AG04450 (cell line): ENCODE measurements at regions not wholly inside any gene's neighbourhood (a gene's known extent, or its start where the extent isn't known, plus 50 kb on each side); places are given as distances from the start of the nearest gene placed in this dataset.

Experiments used
- CTCF ChIA-PET: fragments of 300-600, 350-600 bp; formaldehyde crosslinking; extraction: SDS; loops from one replicate; lab custom pipeline; 2022; ENCODE audit warnings: antibody characterized with exemption, inconsistent platforms; lab: Charles Lee
- POLR2A ChIA-PET: fragments of 350-600 bp; formaldehyde crosslinking; extraction: SDS; loops from one replicate; lab custom pipeline; 2021; ENCODE audit warnings: antibody characterized with exemption, inconsistent platforms; lab: Yijun Ruan, JAX
- DNase-seq: peaks from one replicate; pipeline ENCODE4 v3.0.0-alpha.2; 2011; ENCODE audit warnings: low read depth, low spot score
- H3K27ac ChIP-seq: one replicate; pipeline ENCODE4 v1.5.1; 2012; ENCODE audit warnings: low read depth, low read length, control low read depth
- H3K27me3 ChIP-seq: one replicate; pipeline ENCODE4 v1.6.0; 2012; ENCODE audit warnings: low read length; ENCODE audit not compliant: control insufficient read depth, insufficient read depth
- H3K4me3 ChIP-seq: 2 replicates; pipeline ENCODE4 v1.5.1; 2011; ENCODE audit warnings: mild to moderate bottlenecking, low read depth, low read length, control low read depth
- H3K9me3 ChIP-seq: 2 replicates; pipeline ENCODE4 v1.5.1; 2012; ENCODE audit warnings: low read length; ENCODE audit not compliant: control insufficient read depth, insufficient read depth
- CTCF ChIP-seq: IDR thresholded peaks from 2 replicates; pipeline ENCODE4 v1.5.1; 2011; ENCODE audit warnings: low read depth, low read length, control low read depth, inconsistent platforms

GRCh38 chr3:95197661-95198060, 1134.8 kb downstream of the NSUN3 start:
- POLR2A ChIA-PET, result no interaction called here

GRCh38 chr3:95200384-95200783, 1137.5 kb downstream of the NSUN3 start:
- no peak for TF ChIP-seq CTCF
- H3K27me3 ChIP-seq, result no peaks in the 10 kb centered on the region

More at GRCh38 chr3:95197661-95198060, 1134.8 kb downstream of the NSUN3 start:
- Histone ChIP-seq H3K27ac (no peak overlapping the region), H3K4me3 (no peak overlapping the region), H3K27me3 (no peaks in the 10 kb centered on the region), H3K9me3 (no peaks in the 10 kb centered on the region)
- TF ChIP-seq CTCF, result no peak
- CTCF ChIA-PET, result no interaction called here
- no peak for DNase-seq

GRCh38 chr3:95210878-95211277, 1148.0 kb downstream of the NSUN3 start:
- H3K27me3 ChIP-seq, result no peaks in the 10 kb centered on the region
- H3K4me3 ChIP-seq, result no peak overlapping the region
- CTCF ChIA-PET, result no interaction called here
- no peak for DNase-seq
- no peak for TF ChIP-seq CTCF
- H3K9me3 ChIP-seq, result no peaks in the 10 kb centered on the region
- no peak overlapping the region for H3K27ac ChIP-seq
- POLR2A ChIA-PET, result no interaction called here

More at GRCh38 chr3:95200384-95200783, 1137.5 kb downstream of the NSUN3 start:
- Histone ChIP-seq H3K4me3 (no peak overlapping the region), H3K9me3 (peaks cover 13% of the 10 kb centered on the region), H3K27ac (no peak overlapping the region)
- POLR2A ChIA-PET, result no interaction called here
- CTCF ChIA-PET, result no interaction called here
- no peak for DNase-seq

- Histone ChIP-seq H3K4me3 (no peak overlapping the region), H3K27ac (no peak overlapping the region), H3K27me3 (no peaks in the 10 kb centered on the region), H3K9me3 (no peaks in the 10 kb centered on the region)
- POLR2A ChIA-PET, result no interaction called here
- CTCF ChIA-PET, result no interaction called here
- no peak for DNase-seq
- no peak for TF ChIP-seq CTCF
Measured at GRCh38 chr3:95212117-95212516, 1149.3 kb downstream of the NSUN3 start.

- H3K27me3 ChIP-seq, result no peaks in the 10 kb centered on the region
- CTCF ChIA-PET, result no interaction called here
- no peak overlapping the region for H3K4me3 ChIP-seq
- no peak for DNase-seq
- TF ChIP-seq CTCF, result no peak
- no peak overlapping the region for H3K27ac ChIP-seq
- POLR2A ChIA-PET, result no interaction called here
- H3K9me3 ChIP-seq, result no peaks in the 10 kb centered on the region
Measured at GRCh38 chr3:95215437-95215957, 1152.6 kb downstream of the NSUN3 start.
